ENCODE measurements at regions not wholly inside any gene's neighbourhood (a gene's known extent, or its start where the extent isn't known, plus 50 kb on each side); places are given as distances from the start of the nearest gene placed in this dataset.

- DNase-seq, result no peak
These were observed 546.1 kb downstream of the GBA3 start for GRCh38 chr4:23238848-23239247.

DNA sequence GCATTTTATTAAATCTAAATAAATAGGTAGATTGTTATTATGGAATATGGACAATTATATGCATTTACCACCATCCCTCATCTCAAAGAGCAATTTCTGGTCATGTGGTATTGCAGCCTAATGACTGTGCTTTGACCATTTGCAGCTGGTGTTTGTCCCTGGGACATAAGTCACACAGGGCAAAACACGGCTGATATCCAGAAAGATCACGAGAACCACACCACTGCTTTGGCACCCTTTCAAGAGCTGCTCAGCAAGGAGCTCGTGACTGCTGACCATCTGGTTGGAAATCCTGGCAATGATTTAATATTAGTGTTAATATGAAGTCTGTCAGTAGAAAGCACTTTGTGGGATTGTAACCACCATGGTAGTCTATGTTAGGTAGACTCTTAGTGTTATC lies 545.0 kb downstream of the GBA3 start:
- DNase-seq, result peak; percentile 5

GRCh38 chr4:23235628-23236390 lies 543.1 kb downstream of the GBA3 start:
- DNase-seq, result no peak

GRCh38 chr4:23234716-23235115 lies 542.0 kb downstream of the GBA3 start:
- DNase-seq, result no peak

- no peak for DNase-seq
These were observed 541.3 kb downstream of the GBA3 start for GRCh38 chr4:23234018-23234417.

- no peak for DNase-seq
These were observed 540.9 kb downstream of the GBA3 start for GRCh38 chr4:23233596-23233995.

GRCh38 chr4:23232987-23233386 lies 540.2 kb downstream of the GBA3 start:
- DNase-seq, result no peak

- no peak for DNase-seq
These were observed 532.8 kb downstream of the GBA3 start for GRCh38 chr4:23225564-23225963.

DNA sequence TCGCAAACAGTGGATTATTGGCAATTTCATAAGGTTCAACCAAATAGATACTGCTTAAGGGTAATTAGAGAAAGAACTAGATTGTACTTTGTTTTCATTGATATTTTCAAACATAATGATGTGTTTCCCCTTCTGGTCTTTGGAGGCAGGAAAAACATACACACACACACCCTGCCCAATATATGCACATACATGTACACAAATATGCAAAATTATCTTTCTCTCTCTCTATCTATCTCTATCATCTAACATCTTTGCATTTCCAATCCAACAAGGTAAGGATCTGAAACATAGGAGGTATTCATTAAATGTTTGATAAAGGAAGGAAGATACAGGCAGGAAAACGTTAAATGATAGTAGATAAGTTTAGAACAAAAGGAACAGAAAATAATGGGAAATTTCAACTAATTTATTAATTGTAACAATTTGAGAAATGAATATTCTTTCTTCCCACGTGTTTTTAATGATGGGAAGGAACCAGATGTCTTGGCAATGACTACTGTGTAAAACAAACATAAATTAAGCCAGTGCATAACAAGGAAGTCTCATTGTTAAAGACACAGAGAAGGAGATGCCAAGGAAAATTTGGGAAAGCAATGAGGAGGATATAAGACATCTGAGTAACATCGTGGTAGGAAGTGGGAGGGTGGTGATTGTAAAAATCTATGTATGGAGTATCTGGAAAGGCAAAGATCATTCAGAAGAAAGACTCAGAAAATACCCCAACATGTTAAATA lies 532.1 kb downstream of the GBA3 start:
- no peak for DNase-seq

- DNase-seq, result no peak
These were observed 528.2 kb downstream of the GBA3 start for GRCh38 chr4:23220911-23221310.

DNA sequence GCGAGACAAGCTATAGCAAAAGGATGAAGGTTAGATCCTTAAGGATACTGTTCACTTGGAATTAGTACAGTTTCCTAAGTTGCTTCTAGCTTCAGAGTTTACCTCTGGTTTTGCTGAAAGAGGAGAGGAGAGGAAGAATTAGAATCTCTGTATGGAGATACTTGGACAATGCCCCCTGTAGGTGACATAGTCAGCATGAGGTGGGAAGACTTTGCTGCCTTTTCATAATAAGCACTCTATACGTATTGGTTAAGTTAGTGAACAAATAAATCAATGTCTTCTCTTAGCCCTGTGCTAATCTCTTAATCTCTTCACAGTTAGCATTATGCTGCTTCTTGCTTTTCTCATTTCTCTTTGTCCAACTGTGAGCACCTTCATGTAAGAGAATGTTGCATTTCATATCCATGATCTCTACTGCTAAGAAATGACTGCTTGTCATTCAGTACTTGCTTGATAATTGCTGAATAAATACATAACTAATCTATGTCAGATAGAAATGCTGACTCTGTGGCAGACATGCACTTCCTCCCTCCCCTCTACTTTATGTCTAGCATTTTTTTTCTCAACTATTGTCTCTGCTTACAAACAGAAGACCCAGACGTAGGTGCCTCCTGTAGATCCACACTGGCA lies 527.2 kb downstream of the GBA3 start:
- no peak for DNase-seq

DNA sequence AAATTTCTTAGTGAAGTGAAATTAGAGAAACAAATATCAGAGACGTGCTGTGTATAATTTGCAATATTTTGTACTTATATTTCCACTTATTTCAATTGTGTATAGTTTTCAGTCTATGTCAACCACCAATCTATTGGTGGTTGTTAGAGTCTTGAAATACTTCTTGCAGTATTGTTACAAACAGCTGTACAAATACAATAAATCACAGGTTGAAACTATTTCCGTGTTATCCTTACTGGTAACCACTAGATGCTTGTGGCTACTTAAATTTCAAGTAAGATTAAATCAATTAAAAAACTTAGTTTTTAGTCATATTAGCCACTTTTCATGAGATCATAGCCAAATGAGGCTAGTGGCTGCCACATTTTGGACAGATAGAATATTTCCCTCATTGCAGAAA lies 520.5 kb downstream of the GBA3 start:
- DNase-seq, result no peak

DNA sequence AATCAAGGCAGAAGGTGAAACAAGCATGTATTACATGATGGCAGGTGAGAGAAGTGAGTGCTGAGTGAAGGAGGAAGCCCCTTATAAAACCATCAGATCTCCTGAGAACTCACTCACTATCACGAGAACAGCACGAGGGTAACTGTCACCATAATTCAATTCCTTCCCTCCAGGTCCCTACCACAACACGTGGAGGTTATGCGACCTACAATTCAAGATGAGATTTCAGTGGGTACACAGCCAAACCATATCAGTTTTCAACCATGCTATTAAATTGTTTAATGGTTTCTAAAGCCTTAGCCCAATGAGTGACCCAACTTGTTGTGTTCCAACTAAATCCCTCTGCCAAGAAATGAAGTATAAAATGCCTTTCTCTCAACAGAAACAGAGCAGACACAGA lies 519.8 kb downstream of the GBA3 start:
- no peak for DNase-seq

- DNase-seq, result no peak
These were observed 514.3 kb downstream of the GBA3 start for GRCh38 chr4:23207059-23207458.

GRCh38 chr4:23202712-23203247 lies 510.0 kb downstream of the GBA3 start:
- DNase-seq, result no peak

GRCh38 chr4:23194751-23195150 lies 502.0 kb downstream of the GBA3 start:
- DNase-seq, result no peak

DNA sequence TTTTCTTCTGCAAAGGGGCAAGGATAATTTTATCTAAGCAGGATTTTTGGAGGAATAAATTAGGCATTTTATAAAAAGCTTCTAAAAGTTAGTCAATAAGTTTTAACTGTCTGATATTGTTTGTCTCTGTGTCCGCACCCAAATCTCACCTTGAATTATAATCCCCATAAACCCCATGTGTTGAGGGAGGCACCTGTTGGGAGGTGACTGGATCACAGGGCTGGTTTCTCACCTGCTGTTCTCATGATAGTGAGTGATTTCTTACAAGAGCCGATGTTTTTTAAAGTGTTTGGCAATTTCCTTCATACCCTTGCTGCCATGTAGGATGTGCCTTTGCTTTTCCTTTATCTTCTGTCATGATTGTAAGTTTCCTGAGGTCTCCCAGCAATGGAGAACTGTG lies 481.4 kb downstream of the GBA3 start:
- DNase-seq, result no peak

DNA sequence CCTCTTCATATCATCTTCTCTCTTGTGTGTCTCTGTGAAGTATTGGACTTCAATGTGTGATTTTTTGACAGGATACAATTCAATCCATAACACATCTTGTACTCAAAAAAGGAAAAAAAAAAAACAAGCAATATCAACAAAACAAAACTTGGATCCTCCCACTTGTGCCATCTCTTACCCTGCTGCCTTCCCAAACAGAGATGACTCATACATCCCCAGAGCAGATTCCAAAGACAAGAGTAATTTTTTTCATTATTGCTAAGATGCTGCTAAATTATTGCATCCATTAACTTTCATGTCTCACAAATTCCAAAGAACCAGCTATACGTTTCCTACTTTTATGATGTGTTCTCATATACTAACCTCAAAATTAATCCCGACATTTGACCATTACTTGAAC lies 479.2 kb downstream of the GBA3 start:
- no peak for DNase-seq

GRCh38 chr4:23169608-23170311 lies 477.0 kb downstream of the GBA3 start:
- DNase-seq, result no peak

DNA sequence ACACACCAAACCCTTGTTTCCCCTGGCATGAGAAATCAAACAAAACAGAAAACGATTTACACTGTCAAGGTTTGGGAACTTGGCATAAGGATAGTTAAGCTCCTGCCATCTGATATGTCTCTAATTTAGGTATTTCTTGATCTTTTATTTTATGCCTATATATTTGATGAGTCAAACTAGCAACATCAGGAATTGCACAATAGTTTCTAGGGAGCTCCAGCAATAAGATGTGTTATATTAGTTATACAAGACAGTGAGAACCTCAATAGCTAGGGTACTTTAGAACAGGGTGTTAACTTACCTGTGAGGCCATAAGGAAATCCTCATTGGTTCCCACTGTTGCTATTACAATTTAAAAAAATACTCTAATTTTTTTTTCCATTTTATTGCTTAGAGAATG lies 474.2 kb downstream of the GBA3 start:
- DNase-seq, result no peak

- DNase-seq, result no peak
These were observed 473.7 kb downstream of the GBA3 start for GRCh38 chr4:23166407-23166806.

DNA sequence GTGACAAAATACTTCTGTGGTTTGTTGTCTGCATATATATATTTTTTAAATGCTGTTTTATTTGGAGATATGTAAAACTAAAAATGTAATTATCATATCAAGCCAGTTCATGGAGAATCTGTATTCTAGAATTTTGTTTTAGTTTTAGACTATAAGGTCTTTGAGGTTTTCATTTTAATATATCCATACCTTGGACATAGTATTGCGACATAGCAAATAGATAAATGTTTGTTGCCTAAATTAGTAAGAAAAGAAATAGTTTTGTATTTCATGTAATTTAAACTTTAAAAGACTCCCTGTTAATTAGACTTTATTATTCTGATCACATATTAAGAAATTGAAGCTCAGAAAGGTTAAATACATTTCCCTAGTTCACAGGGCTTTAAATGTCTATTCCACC lies 472.9 kb downstream of the GBA3 start:
- DNase-seq, result no peak
